GM12873 (cell line): ENCODE measurements at regions not wholly inside any gene's neighbourhood (a gene's known extent, or its start where the extent isn't known, plus 50 kb on each side); places are given as distances from the start of the nearest gene placed in this dataset.

ENCODE experiments used
- CTCF ChIP-seq: IDR thresholded peaks from 2 replicates; pipeline ENCODE4 v1.5.1; 2012; ENCODE audit warnings: low read depth, mild to moderate bottlenecking, moderate library complexity, low read length, control low read depth; ENCODE audit not compliant: insufficient read depth; ENCODE audit errors: missing control alignments

GRCh38 chr10:4719036-4719435 lies 107.0 kb upstream of the AKR1E2 start:
- TF ChIP-seq CTCF: no peak

GRCh38 chr10:4718544-4718943 lies 107.5 kb upstream of the AKR1E2 start:
- TF ChIP-seq CTCF: no peak

GRCh38 chr10:4717670-4718069 lies 108.3 kb upstream of the AKR1E2 start:
- no peak for TF ChIP-seq CTCF

- TF ChIP-seq CTCF: no peak
Measured at GRCh38 chr10:4710858-4711257, 115.1 kb upstream of the AKR1E2 start.

- TF ChIP-seq CTCF: peak; percentile 71
Measured at GRCh38 chr10:4708123-4708759, 117.8 kb upstream of the AKR1E2 start.

- no peak for TF ChIP-seq CTCF
Measured at GRCh38 chr10:4707221-4707620, 118.8 kb upstream of the AKR1E2 start.

GRCh38 chr10:4704034-4704545 lies 121.9 kb upstream of the AKR1E2 start:
- TF ChIP-seq CTCF: no peak
